GM21717 (cell line): ENCODE measurements at regions not wholly inside any gene's neighbourhood (a gene's known extent, or its start where the extent isn't known, plus 50 kb on each side); places are given as distances from the start of the nearest gene placed in this dataset.

Experiments used
- ATAC-seq: cut with Tn5 transposase; IDR thresholded peaks from one replicate; pipeline ENCODE4 v1.9.1; 2021; ENCODE audit warnings: mild to moderate bottlenecking, moderate library complexity; ENCODE audit not compliant: unreplicated experiment

GRCh38 chr17:71910002-71910401 is 210.8 kb upstream of the SOX9 start:
- no peak for ATAC-seq

DNA sequence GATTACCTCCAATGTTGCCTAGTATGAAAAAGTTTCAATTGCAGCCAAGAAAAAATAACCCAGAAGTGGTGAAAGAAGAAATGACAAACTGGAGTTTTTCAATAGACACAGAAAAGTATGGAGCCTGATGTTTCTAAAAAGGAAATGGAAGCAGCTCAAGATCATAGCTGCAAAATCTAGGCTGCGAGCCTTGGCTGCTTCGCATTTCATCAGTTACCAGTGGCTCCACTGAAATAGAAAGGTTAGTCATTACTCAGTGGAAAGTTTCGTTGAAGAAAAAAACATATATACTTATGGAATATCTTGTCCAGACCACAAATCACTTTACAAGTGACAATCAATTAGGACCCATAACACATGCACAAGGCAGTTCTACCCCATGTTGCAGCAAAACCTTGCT is 206.8 kb upstream of the SOX9 start:
- ATAC-seq = no peak

- ATAC-seq = no peak
These were observed 206.0 kb upstream of the SOX9 start for GRCh38 chr17:71914812-71915211.

DNA sequence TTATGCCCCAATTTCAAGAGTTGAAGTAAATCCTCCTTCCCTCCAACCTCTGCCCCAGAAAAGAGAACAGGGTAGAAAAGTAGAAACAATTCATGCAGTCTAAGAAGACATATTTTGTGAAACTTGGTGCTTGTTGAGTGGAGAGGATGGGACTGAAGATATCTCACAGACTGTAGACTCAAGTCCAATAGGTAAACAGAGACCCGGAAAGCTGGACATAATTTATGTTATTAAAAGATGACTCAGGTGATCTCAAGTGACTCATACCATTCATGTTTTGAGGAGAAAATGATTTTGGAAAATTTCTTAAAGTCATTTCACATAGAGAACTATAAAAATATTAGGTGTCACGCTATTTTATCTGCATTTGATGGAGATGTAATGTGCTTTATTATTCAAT is 203.1 kb upstream of the SOX9 start:
- ATAC-seq = no peak

DNA sequence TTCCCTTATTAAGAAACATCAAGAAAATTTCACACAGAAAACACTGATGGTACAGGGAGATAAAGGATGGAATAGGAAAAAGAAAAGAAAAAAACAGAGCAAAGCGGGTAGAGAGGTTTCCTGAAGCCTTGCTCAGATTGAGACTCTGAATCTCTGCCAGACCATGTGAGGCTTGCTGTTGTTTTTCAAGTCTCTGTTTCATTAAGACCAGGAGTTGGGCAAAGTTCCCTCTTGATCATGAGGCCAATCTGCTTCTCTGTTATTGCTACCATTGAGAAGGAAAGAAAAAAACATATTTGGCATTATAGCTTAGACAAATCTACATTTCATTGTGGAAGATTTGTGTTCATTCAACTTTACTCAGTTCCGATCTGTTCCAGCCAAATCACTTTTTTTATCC is 201.6 kb upstream of the SOX9 start:
- ATAC-seq = no peak

DNA sequence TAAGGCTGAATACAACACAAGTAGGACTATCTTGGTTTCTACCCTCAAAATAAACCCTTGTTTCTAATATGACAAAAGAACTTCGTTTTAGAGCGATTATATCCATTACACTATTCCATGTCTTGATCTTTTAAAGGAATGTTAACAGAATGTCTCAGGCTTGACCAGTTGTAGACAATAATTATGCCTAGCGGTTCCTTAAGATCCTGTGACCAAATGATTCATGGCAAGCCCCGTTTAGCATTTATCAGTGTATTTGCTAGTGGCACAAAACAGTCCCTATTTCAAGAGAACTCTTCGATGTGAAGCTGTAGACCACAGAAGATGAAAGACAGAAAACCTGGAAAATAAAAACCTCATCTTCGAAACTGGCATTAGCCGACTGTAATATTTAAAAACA is 200.9 kb upstream of the SOX9 start:
- ATAC-seq = no peak

DNA sequence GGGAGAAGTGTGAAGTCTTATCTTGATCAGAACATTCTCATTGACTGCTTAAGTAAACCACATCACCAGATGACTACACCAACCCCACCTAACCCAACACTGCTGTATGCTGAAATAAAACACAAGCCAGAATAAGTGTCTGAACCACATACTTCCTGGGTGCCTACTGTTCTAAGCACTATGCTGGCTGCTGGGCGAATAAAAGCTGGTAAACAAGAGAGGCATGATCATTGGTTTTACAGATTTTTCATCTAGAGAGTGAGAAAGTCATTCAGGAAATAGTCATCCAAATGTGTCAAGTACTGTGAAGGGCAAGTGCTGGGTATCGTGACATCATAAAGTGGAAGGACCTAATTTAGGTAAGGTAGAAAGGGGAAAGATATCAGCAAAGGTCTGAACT is 199.0 kb upstream of the SOX9 start:
- no peak for ATAC-seq

GRCh38 chr17:71922439-71922838 is 198.4 kb upstream of the SOX9 start:
- ATAC-seq = no peak

- ATAC-seq = no peak
These were observed 193.9 kb upstream of the SOX9 start for GRCh38 chr17:71926746-71927398.

DNA sequence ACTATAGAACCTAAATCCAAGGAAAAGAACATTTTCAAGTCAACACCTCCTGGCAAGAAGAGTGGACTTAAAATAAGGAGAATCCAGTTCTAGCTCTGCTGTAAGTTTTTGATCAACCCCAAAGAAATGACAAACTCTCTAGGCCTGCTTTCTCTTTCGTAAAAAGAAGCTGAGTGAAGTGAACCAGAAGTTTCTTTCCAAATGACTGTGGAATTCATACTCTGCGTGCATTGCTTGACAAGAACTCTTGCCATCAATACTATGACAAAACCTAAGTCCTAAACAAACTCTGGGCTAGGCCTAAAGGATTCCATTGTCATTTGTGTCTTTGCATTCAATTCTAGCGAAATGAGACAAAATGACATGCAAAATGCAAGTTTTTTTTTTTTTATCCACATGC is 187.5 kb upstream of the SOX9 start:
- ATAC-seq = no peak

- no peak for ATAC-seq
These were observed 186.3 kb upstream of the SOX9 start for GRCh38 chr17:71934520-71934919.

- ATAC-seq = no peak
These were observed 185.5 kb upstream of the SOX9 start for GRCh38 chr17:71935341-71935740.

DNA sequence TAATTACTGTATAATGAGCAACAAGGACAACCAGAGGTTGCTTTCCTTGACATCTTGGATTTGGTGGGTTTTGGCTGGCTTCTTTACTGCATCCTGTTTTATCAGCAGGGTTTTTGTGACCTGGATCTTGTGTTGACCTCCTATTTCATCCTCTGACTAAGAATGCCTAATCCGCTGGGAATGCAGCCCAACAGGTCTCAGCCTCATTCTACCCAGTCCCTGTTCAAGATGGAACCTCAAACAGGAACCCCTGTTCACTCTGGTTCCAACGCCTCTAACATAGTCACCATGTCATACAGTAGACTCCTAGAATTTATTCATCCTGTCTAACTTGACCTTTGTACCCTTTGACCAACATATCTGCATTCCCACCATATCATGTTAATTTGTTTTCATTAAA is 183.8 kb upstream of the SOX9 start:
- no peak for ATAC-seq

DNA sequence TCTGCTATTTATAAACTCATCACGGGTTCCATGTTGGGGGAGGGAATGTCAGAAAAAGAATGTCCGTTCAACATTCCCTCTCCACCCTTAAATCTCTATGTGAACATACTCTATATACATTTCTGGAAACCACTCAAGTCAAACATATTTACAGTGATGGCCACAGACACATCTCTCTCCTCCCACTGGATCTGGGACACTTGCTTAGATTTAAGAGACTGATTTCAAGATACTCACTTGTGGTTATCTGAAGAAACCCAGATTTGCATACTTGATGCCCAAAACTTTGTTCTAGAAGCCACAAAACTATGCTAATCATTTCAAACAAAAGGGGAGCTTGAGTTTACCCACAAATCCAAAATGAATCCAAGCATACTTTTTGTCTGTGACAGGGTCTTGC is 182.9 kb upstream of the SOX9 start:
- no peak for ATAC-seq

DNA sequence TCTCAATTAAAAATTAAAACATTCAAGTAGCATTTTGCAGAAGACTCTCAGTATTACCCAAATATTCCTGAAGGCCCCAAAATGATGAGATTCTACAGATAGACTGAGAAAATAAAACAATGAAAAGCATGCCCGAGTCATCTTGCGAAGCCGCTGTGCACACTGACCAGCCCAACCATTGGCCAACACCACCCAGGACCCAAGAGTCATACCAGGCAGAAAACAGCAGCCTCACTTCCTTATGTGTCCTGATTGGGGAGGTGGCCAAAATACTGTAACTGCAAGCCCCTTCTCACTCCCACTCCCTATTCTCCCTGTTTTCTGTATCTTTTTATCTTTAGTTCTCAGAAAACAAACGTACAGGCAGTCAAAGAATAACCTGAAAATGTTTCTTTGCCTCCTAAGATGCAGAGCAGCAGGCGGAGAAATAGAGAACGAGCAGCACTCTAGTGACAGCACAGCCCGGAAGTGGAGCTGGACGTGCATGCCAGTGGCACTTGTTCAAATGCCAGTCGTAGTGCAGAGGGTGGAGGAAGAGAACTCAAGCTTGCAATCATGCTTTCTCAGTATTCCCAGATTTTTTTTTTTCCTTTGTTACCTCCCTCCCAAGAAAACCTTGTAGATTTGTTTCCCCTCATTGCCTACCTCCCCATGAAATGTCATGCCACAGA is 182.3 kb upstream of the SOX9 start:
- ATAC-seq = no peak

- ATAC-seq = no peak
These were observed 178.9 kb upstream of the SOX9 start for GRCh38 chr17:71941920-71942319.

- ATAC-seq = no peak
These were observed 178.2 kb upstream of the SOX9 start for GRCh38 chr17:71942626-71943025.

DNA sequence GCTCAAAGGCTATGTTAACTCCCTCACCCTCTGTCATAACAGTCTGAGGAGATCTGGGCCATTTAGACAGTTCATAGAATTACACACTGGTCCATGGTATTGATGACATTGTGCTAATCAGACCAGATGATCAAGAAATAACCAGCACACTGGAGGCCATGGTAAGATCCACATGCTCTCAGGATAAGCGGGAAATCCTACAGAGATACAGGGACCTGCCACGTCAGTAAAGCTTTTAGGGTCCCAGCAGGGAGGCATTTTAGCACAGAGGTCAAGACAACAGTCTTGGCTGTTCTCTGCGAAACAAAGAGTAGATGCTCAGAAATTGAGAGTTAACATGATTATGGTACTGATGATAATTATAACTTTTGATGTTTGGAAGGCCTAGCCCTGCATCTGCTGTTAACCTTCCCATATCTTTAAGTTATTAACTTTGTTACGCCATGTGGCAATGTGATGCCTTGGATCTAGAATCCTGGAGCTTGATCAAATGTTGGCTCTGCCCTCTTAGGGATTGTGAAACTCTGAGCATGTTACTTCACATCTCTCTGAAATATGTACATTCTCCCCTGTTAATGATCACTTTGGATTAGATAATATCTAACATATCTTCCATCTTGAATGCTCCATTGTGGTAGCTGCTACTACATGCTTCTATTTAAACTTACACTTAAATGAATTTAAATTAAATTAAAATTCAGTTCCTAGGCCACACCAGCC is 172.0 kb upstream of the SOX9 start:
- ATAC-seq = no peak

GRCh38 chr17:71959154-71959553 is 161.7 kb upstream of the SOX9 start:
- ATAC-seq = no peak

GRCh38 chr17:71963351-71963750 is 157.5 kb upstream of the SOX9 start:
- ATAC-seq = no peak

GRCh38 chr17:71963791-71964190 is 157.0 kb upstream of the SOX9 start:
- no peak for ATAC-seq

GRCh38 chr17:71964559-71964958 is 156.3 kb upstream of the SOX9 start:
- no peak for ATAC-seq
